ELR (cell line): ENCODE measurements at regions not wholly inside any gene's neighbourhood (a gene's known extent, or its start where the extent isn't known, plus 50 kb on each side); places are given as distances from the start of the nearest gene placed in this dataset.
A peak's percentile ranks its signal among the peaks of the same experiment; 100 is the strongest.

Experiments used
- DNase-seq: peaks from one replicate; pipeline ENCODE4 v3.0.0-alpha.2; 2015; ENCODE audit warnings: low read depth

- peak; percentile 51 for DNase-seq
Measured at GRCh38 chr11:97140885-97141494, 751.2 kb downstream of the JRKL start.

- no peak for DNase-seq
Measured at GRCh38 chr11:97143463-97143862, 753.6 kb downstream of the JRKL start.

GRCh38 chr11:97149741-97150140, 759.9 kb downstream of the JRKL start:
- DNase-seq: no peak

GRCh38 chr11:97157221-97157740, 767.5 kb downstream of the JRKL start:
- no peak for DNase-seq

GRCh38 chr11:97158243-97158642, 768.4 kb downstream of the JRKL start:
- DNase-seq: no peak

- no peak for DNase-seq
Measured at GRCh38 chr11:97163631-97164191, 773.9 kb downstream of the JRKL start.

GRCh38 chr11:97201743-97202612, 812.2 kb downstream of the JRKL start:
- DNase-seq: no peak

GRCh38 chr11:97202613-97203292, 812.9 kb downstream of the JRKL start:
- no peak for DNase-seq

- no peak for DNase-seq
Measured at GRCh38 chr11:97218011-97218410, 828.2 kb downstream of the JRKL start.

GRCh38 chr11:97223647-97224046, 833.8 kb downstream of the JRKL start:
- DNase-seq: no peak

GRCh38 chr11:97224396-97224795, 834.6 kb downstream of the JRKL start:
- no peak for DNase-seq

GRCh38 chr11:97225794-97226193, 836.0 kb downstream of the JRKL start:
- peak; percentile 17 for DNase-seq

GRCh38 chr11:97229936-97230335, 840.1 kb downstream of the JRKL start:
- no peak for DNase-seq

- no peak for DNase-seq
Measured at GRCh38 chr11:97231231-97231630, 841.4 kb downstream of the JRKL start.

- no peak for DNase-seq
Measured at GRCh38 chr11:97234016-97234415, 844.2 kb downstream of the JRKL start.

GRCh38 chr11:97237151-97237550, 847.3 kb downstream of the JRKL start:
- no peak for DNase-seq

- no peak for DNase-seq
Measured at GRCh38 chr11:97247601-97248000, 857.8 kb downstream of the JRKL start.

GRCh38 chr11:97254790-97255189, 865.0 kb downstream of the JRKL start:
- no peak for DNase-seq

- no peak for DNase-seq
Measured at GRCh38 chr11:97259434-97259833, 869.6 kb downstream of the JRKL start.

- no peak for DNase-seq
Measured at GRCh38 chr11:97259884-97260283, 870.1 kb downstream of the JRKL start.

GRCh38 chr11:97263183-97263858, 873.5 kb downstream of the JRKL start:
- DNase-seq: no peak

- DNase-seq: peak; percentile 66
Measured at GRCh38 chr11:97269527-97269926, 879.7 kb downstream of the JRKL start.
